HL-60/S4 (cell line): ENCODE measurements at regions not wholly inside any gene's neighbourhood (a gene's known extent, or its start where the extent isn't known, plus 50 kb on each side); places are given as distances from the start of the nearest gene placed in this dataset.
"Not testable (repeated sequence)": the region's sequence is repeated elsewhere in the genome, so short reads cannot be mapped to it uniquely, and the experiment has no call there.

Source experiments
- in situ Hi-C: fragments of 300-500 bp; cut with MboI; formaldehyde crosslinking; loops from 2 replicates; pipeline ENCODE4 v1.14.3; 2022; ENCODE audit warnings: low sequenced_read_pairs

GRCh38 chr6:25176466-25176865, 102.7 kb upstream of the CARMIL1 start:
- in situ Hi-C loops: no loop called here

GRCh38 chr6:25177500-25178028, 101.6 kb upstream of the CARMIL1 start:
- in situ Hi-C loops: no loop called here

DNA sequence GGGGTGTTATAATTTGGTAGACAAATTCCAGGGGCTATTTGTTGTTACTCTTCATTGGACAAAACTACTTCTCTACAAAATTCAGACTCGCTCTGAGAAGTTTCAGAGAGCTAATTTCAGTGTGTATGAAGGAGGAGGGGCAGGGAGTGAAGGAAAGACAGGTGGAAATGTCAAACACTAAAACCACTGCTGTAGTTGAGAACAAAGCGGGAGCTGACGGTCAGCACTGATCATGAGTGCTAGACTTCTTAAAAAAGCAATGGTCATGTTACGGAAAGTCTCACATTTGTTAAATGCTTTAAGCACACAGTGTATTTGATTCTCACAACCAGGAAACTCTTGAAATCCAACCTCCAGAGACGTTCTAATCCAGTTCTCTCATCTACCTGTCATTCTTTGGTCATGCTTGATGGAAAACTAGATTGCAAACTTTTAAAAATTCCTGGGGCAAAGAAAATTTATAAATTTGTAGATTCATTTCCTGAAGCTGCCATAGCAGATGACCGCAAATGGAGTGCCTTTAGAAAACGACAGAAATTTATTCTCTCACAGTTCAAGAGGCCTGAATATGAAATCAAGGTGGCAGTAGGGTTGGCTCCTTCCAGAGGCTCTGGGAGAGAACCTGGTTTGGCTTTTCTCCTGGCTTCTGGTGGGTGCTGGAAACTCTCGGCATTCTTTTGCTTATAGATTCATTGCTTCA, 100.7 kb upstream of the CARMIL1 start:
- in situ Hi-C loops: no loop called here

DNA sequence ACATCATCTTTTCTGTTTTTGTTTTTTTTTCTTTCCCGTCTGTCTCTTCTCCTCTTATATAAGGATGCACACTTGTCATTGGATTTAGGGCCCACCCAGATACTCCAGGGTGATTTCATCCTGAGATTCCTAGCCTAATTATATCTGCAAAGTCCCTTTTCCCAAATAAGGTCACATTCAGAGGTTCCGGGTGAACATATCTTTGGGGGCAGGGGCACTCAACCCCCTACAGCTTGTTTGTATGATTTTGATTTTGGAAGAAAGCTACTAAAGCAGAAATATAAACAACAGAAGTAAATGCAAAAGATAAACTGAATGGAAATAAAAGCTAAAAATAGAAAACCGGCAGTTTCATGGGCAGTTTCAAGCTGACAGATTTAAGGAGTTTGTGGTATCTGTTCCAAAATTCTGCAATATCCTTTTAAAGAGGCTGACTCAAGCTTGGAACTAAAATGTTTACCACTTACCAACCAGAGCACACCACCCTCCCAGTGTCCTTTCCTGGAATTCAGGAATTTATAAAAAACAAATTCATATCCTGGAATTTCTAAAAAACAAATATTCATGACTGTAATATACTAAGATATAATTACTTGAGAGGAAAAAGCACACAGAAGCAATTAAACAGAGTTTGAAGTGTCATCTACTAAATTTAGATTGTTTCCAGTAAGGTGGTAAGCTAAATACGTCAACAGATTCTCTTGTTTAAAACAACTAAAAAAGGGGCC, 100.0 kb upstream of the CARMIL1 start:
- in situ Hi-C loops: no loop called here

- in situ Hi-C loops: no loop called here
Measured at GRCh38 chr6:25180630-25181349, 98.4 kb upstream of the CARMIL1 start.

- in situ Hi-C loops: no loop called here
Measured at GRCh38 chr6:25181350-25181724, 97.8 kb upstream of the CARMIL1 start.

DNA sequence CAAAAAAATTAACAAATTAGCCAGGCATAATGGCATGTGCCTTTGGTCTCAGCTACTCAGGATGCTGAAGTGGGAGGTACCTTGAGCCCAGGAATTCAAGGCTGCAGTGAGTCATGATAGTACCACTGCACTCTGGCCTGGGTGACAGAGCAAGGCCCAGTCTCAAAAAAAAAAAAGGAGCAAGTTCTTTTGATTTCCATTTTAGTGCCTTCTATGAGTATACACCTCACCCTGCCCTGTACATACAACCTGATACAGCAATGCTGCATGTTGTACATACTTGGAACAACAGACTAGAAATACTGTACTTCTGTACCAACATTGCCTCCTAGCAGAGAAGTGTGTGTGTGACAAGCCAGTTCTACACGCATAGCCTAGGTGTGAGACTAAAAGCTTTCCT, 97.3 kb upstream of the CARMIL1 start:
- in situ Hi-C loops: no loop called here

DNA sequence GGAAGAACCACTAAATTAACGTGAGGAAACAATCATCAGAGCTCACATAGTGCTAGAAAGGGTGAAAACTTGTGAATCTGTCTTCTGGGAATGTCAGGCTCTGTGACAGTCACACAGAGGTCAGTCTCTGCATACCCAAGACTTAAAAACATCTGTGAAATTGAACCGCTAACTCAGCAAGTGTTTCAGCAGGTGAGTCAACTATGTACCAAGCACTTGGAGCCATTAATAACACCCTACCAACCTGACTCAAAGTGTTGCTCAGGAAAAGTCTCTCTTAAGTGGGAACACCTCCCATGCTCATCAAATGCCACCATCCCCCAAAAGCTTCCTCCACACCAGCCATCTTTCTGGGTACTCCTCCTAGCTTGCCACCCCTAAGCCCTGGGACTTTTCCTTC, 92.3 kb upstream of the CARMIL1 start:
- in situ Hi-C loops: no loop called here

DNA sequence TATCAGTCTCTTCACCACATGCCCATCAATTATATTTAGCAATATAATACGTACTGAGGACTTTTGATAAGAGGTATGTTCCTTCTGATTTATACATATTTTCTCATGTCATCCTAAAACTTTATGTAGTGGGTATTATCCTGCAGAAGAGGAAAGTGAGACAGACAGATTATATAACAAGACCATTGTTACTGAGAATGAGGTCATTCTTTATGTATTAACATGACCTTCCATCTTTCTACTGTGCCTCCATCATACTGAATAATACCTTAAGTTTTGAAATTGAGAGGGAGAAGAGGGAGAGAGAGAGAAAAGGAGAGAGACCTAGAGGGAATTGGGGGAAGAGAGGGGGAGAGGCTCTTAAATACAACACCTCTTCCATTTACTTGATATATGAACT, 90.9 kb upstream of the CARMIL1 start:
- in situ Hi-C loops: no loop called here

DNA sequence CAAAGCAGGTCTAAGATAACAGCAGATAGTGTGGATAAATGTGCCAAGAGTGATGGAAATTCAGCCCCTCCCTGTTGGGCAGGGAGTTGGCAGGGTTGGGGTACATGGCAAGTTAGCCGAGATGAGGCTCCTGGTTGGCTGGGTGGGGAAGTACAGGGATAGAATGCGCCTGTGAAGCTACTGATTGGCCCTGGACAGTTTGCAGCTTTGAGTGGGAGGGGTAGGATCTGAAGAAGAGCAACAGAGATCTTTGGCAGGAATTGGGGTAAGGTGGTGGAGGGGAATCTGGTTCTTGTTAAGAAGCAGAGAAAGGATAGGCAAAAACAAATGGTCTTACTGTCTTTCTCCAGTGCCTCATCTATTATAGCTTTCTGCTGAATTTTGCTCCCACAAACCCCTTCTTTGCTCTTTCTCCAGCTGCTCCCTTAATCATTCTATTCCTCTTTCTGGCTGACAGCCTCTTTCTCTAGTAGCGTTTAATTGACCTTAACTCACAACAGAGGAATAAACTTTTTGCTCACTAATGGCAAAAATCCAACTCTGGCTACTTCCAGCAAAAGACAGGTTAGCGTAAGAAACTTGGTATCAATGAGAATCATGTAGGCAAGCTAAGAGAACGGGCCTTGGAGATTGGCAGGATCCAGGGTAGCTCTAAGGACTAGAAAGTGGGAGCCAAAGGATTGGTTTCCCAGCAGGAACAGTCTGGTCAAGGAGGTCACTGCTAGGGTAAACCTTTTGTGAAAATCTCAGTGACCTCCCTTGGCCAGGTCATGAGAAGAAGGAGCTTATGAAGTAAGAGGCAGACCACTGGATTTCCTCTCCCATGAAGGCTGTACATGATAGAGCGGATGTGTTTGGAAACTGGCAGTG, 86.3 kb upstream of the CARMIL1 start:
- in situ Hi-C loops: no loop called here

- in situ Hi-C loops: no loop called here
Measured at GRCh38 chr6:25193460-25194171, 85.6 kb upstream of the CARMIL1 start.

DNA sequence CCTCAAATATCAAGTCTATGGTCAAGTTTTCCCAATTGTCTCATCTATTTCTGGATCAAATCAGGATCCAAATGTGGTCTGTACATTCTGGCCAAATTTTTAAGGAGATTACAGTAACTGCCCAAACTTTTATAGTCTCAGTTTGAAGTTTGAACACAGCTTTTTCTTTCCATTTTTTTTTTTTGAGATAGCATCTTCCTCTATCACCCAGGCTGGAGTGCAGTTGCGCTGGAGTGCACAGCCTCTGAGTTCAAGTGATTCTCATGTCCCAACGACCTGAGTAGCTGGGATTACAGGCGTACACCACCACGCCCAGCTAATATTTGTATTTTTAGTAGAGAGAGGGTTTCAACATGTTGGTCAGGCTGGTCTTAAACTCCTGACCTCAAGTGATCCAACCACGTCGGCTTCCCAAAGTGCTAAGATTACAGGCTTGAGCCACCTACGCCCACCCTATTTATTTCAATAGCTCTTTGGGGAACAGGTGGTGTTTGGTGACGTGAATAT, 84.9 kb upstream of the CARMIL1 start:
- in situ Hi-C loops: no loop called here

DNA sequence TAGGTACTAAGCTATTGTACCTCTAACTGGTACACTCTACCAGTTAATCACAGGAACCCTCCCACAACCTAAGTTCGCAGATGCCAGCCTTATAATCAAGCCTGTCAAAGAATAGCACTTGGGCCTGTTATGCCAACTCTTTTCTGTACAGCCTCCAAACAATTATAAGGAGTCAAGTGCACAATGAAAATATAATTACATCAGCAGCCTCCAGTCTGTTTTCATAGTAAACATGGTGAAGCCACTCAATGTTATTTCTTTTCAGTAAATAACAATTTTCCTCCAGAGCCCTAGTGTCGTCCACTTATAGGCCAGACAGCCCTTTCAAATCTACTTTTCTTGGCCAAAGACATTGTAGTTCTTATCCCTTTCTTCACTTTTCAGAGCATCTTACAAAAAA, 82.7 kb upstream of the CARMIL1 start:
- in situ Hi-C loops: no loop called here

DNA sequence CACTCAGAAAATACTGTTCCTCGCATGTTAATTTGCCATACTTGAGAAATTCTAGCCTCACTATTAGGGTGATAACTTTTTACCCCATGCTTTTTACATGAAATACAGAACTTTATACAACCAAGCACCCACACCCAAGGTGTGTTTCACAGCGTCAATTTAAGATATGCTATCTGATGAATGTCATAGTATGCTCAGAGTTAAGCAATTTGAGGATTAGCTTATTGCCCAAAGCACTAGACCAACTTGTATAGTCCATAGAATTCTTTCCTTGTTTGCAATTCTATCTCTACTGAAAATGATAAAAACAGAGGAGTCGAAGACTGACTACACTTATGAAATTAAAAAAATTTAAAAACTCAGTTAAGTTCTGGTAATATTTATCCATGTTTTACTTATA, 82.1 kb upstream of the CARMIL1 start:
- in situ Hi-C loops: no loop called here

DNA sequence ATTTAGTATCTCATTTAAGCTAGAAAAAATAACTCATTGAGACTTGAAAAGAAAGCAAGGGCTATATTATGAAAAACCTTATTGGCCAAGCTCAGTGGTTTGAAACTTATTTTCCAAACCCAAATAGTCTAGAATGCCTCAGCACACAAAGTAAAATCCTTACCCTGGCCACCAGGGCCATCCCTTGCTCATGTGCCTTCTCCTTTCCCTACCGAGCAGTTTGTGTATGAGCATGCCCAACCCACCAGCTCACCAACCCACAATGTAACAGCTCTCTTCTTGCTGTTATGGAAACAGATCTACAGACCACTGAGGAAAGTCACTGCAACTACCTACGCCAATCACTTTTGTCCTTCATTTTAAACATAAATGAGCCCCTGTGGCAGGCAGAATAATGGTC, 79.6 kb upstream of the CARMIL1 start:
- in situ Hi-C loops: no loop called here

- in situ Hi-C loops: no loop called here
Measured at GRCh38 chr6:25202504-25202903, 76.7 kb upstream of the CARMIL1 start.

GRCh38 chr6:25205629-25206028, 73.5 kb upstream of the CARMIL1 start:
- in situ Hi-C loops: no loop called here

GRCh38 chr6:25207453-25208155, 71.6 kb upstream of the CARMIL1 start:
- in situ Hi-C loops: not testable (repeated sequence)

- in situ Hi-C loops: no loop called here
Measured at GRCh38 chr6:25215881-25216280, 63.3 kb upstream of the CARMIL1 start.
